IMR-90 (cell line): ENCODE measurements at regions not wholly inside any gene's neighbourhood (a gene's known extent, or its start where the extent isn't known, plus 50 kb on each side); places are given as distances from the start of the nearest gene placed in this dataset.

Experiments
- ATAC-seq: fragments of 200-7000 bp; cut with Tn5 transposase; 2 replicates; pipeline ENCODE4 v1.9.1; 2020; ENCODE audit warnings: low read depth, mild to moderate bottlenecking, moderate library complexity
- BruUV-seq: library from RNA; stranded (reverse); fragments of 400-500 nt; replicated peaks from 2 replicates; lab custom pipeline; 2021; lab: Mats Ljungman, UMichigan
- CTCF ChIA-PET: fragments of 300-600 bp; formaldehyde crosslinking; extraction: SDS; loops from one replicate; lab custom pipeline; 2021; ENCODE audit warnings: antibody characterized with exemption; lab: Yijun Ruan, JAX
- POLR2A ChIA-PET: fragments of 300-600 bp; sonication (Branson Sonifier 250); formaldehyde crosslinking; loops from one replicate; lab custom pipeline; 2022; ENCODE audit warnings: antibody characterized with exemption; ENCODE audit not compliant: unreplicated experiment; lab: Charles Lee
- DNase-seq: peaks from one replicate; pipeline ENCODE4 v3.0.0; 2013
- H2AFZ ChIP-seq: replicated peaks from 2 replicates; pipeline ENCODE3; 2013; ENCODE audit warnings: low read length, mild to moderate bottlenecking; ENCODE audit not compliant: poor library complexity
- H2AK5ac ChIP-seq: 2 replicates; pipeline ENCODE4 v1.6.1; 2013; ENCODE audit warnings: low read depth, low read length, inconsistent platforms
- H2AK9ac ChIP-seq: replicated peaks from 2 replicates; pipeline ENCODE3; 2013; ENCODE audit warnings: mild to moderate bottlenecking, low read depth, low read length, moderate library complexity; ENCODE audit not compliant: poor library complexity
- H2BK120ac ChIP-seq: 2 replicates; pipeline ENCODE4 v1.6.1; 2013; ENCODE audit warnings: low read depth, low read length, inconsistent platforms
- H2BK15ac ChIP-seq: 3 replicates; pipeline ENCODE4 v1.6.1; 2013; ENCODE audit warnings: low read depth, low read length, inconsistent platforms
- H2BK20ac ChIP-seq: 2 replicates; pipeline ENCODE4 v1.6.1; 2013; ENCODE audit warnings: low read depth, mild to moderate bottlenecking, inconsistent platforms, low read length, moderate library complexity
- H2BK5ac ChIP-seq: 2 replicates; pipeline ENCODE4 v1.6.1; 2013; ENCODE audit warnings: mild to moderate bottlenecking, low read depth, low read length, inconsistent platforms; ENCODE audit not compliant: poor library complexity, severe bottlenecking
- H3K14ac ChIP-seq: replicated peaks from 2 replicates; pipeline ENCODE4 v1.6.1; 2013; ENCODE audit warnings: low read depth, low read length, inconsistent platforms
- H3K18ac ChIP-seq: 2 replicates; pipeline ENCODE4 v1.6.1; 2013; ENCODE audit warnings: low read depth, low read length, control low read depth
- H3K23ac ChIP-seq: 2 replicates; pipeline ENCODE4 v1.6.1; 2013; ENCODE audit warnings: low read depth, low read length, inconsistent platforms
- H3K27ac ChIP-seq: 2 replicates; pipeline ENCODE4 v1.5.1; 2013; ENCODE audit warnings: mild to moderate bottlenecking, control low read depth, low read length; ENCODE audit not compliant: insufficient read depth
- H3K27me3 ChIP-seq: 2 replicates; pipeline ENCODE4 v1.6.1; 2013; ENCODE audit warnings: low read length; ENCODE audit not compliant: control insufficient read depth, insufficient read depth
- H3K36me3 ChIP-seq: 2 replicates; pipeline ENCODE4 v1.6.1; 2013; ENCODE audit warnings: low read length, mixed read lengths; ENCODE audit not compliant: control insufficient read depth, insufficient read depth
- H3K4ac ChIP-seq: 2 replicates; pipeline ENCODE4 v1.6.1; 2013; ENCODE audit warnings: low read depth, low read length, inconsistent platforms
- H3K4me1 ChIP-seq: 2 replicates; pipeline ENCODE4 v1.6.1; 2013; ENCODE audit warnings: low read length, mixed read lengths; ENCODE audit not compliant: control insufficient read depth, insufficient read depth
- H3K4me2 ChIP-seq: 2 replicates; pipeline ENCODE4 v1.6.1; 2013; ENCODE audit warnings: low read depth, mild to moderate bottlenecking, control low read depth, low read length, moderate library complexity
- H3K4me3 ChIP-seq: 2 replicates; pipeline ENCODE4 v1.5.1; 2013; ENCODE audit warnings: low read depth, mild to moderate bottlenecking, control low read depth, low read length, moderate library complexity; ENCODE audit not compliant: insufficient read depth
- H3K56ac ChIP-seq: 2 replicates; pipeline ENCODE4 v1.6.1; 2013; ENCODE audit warnings: low read length, inconsistent platforms; ENCODE audit not compliant: insufficient read depth; ENCODE audit errors: extremely low read depth
- H3K79me1 ChIP-seq, 2 experiments: 2 replicates each; pipeline ENCODE4 v1.6.1; 2013; ENCODE audit warnings: low read length in 2 of 2, inconsistent platforms in 1 of 2, low read depth in 1 of 2
- H3K9ac ChIP-seq: 2 replicates; pipeline ENCODE4 v1.6.1; 2013; ENCODE audit warnings: low read depth, low read length, control low read depth
- H3K9me1 ChIP-seq: 2 replicates; pipeline ENCODE4 v1.6.1; 2013; ENCODE audit warnings: low read length, inconsistent platforms; ENCODE audit not compliant: insufficient read depth
- H3K9me3 ChIP-seq: 2 replicates; pipeline ENCODE4 v1.6.1; 2013; ENCODE audit warnings: low read length; ENCODE audit not compliant: control insufficient read depth, insufficient read depth
- H4K20me1 ChIP-seq: 2 replicates; pipeline ENCODE4 v1.6.1; 2013; ENCODE audit warnings: low read length, inconsistent platforms; ENCODE audit not compliant: insufficient read depth
- H4K5ac ChIP-seq: 2 replicates; pipeline ENCODE4 v1.6.1; 2013; ENCODE audit warnings: mild to moderate bottlenecking, low read depth, low read length, control low read depth
- H4K8ac ChIP-seq, 2 experiments: 2 replicates each; pipeline ENCODE4 v1.6.1; 2013; ENCODE audit warnings: low read depth in 2 of 2, low read length in 2 of 2, control low read depth in 1 of 2, inconsistent platforms in 1 of 2
- H4K91ac ChIP-seq: 2 replicates; pipeline ENCODE4 v1.6.1; 2013; ENCODE audit warnings: low read depth, low read length, inconsistent platforms; ENCODE audit not compliant: insufficient read depth
- CHD1 ChIP-seq: IDR thresholded peaks from 2 replicates; pipeline ENCODE4 v1.6.1; 2012; ENCODE audit warnings: low read depth, low read length, improper control_type of control experiment
- ELK1 ChIP-seq: fragments of 150-350 bp; IDR thresholded peaks from 2 replicates; pipeline ENCODE4 v1.6.1; 2016; ENCODE audit warnings: low read depth, mild to moderate bottlenecking, low read length, moderate library complexity, borderline replicate concordance
- MAFK ChIP-seq: IDR thresholded peaks from 2 replicates; pipeline ENCODE4 v1.6.1; 2012; ENCODE audit warnings: low read depth, low read length, improper control_type of control experiment
- MAZ ChIP-seq: IDR thresholded peaks from 2 replicates; pipeline ENCODE4 v1.6.1; 2012; ENCODE audit warnings: low read depth, mild to moderate bottlenecking, low read length, improper control_type of control experiment, moderate library complexity, borderline replicate concordance
- MXI1 ChIP-seq: IDR thresholded peaks from 2 replicates; pipeline ENCODE4 v1.6.1; 2012; ENCODE audit warnings: low read depth, mild to moderate bottlenecking, low read length, moderate library complexity, borderline replicate concordance
- NFE2L2 ChIP-seq: fragments of 150-350 bp; IDR thresholded peaks from 2 replicates; pipeline ENCODE4 v1.6.1; 2016; ENCODE audit warnings: low read depth, mild to moderate bottlenecking, low read length
- POLR2A ChIP-seq: IDR thresholded peaks from 2 replicates; pipeline ENCODE4 v1.6.1; 2012; ENCODE audit warnings: mild to moderate bottlenecking, low read depth, low read length
- RAD21 ChIP-seq: IDR thresholded peaks from 2 replicates; pipeline ENCODE4 v1.6.1; 2012; ENCODE audit warnings: low read length, improper control_type of control experiment
- RCOR1 ChIP-seq: IDR thresholded peaks from 2 replicates; pipeline ENCODE4 v1.6.1; 2012; ENCODE audit warnings: mild to moderate bottlenecking, low read length, improper control_type of control experiment; ENCODE audit not compliant: insufficient replicate concordance
- SMC3 ChIP-seq: fragments of 150-350 bp; IDR thresholded peaks from 2 replicates; pipeline ENCODE4 v1.6.1; 2016; ENCODE audit warnings: low read depth, mild to moderate bottlenecking, antibody characterized with exemption, low read length, moderate library complexity
- USF2 ChIP-seq: fragments of 150-350 bp; IDR thresholded peaks from 2 replicates; pipeline ENCODE4 v1.6.1; 2017; ENCODE audit warnings: mild to moderate bottlenecking, antibody characterized with exemption, low read length, low read depth
- WGBS, 2 experiments: methylation state at CpG; one replicate each; pipeline versions ENCODE4 v1.1.5 to v1.1.7; 2013; ENCODE audit warnings: missing lambda C conversion rate in 2 of 2; ENCODE audit not compliant: insufficient read length in 1 of 2; ENCODE audit errors: extremely low coverage in 2 of 2; 5-methylcytosine and 5-hydroxymethylcytosine counted together
- dilution Hi-C: fragments of 300-500 bp; cut with HindIII; formaldehyde crosslinking; loops from one replicate; pipeline ENCODE4 v1.14.3; 2018; ENCODE audit warnings: low sequenced_read_pairs; ENCODE audit not compliant: unreplicated experiment
- in situ Hi-C: fragments of 300-500 bp; cut with MboI; formaldehyde crosslinking; loops from 3 replicates; pipeline ENCODE4 v1.14.3; 2019; ENCODE audit warnings: low sequenced_read_pairs, inconsistent platforms, mixed read lengths
- intact Hi-C: fragments of 100-400 bp; cut with micrococcal nuclease; formaldehyde crosslinking; loops from 2 replicates; pipeline ENCODE4 v1.10.0; 2022

DNA sequence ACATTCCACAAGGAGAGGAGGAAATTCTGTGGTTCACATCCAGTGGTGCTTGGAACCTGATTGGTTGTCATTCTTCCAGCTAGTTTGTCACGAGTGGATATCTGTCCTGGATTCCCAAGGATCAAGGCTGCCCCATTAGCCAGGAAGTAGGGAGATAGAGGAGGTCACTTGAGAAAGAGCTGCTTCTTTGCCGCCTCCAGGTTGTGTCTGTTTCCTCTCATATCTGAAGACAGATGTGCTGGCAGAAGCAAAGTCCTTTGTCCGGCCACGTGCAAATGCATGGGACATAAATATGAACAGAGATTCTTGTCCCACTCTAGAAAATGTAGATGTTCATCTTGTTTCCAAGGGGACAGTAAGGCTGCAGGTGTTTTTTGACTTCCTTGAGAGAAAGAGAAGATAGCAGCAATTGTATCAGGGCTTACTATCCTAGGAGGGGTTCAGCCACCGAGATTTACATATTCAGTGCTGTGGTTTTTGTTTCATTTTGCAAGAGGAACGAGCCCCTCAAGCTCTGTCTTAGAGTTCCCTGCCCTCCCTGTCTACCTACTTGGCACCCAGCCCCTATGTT, 174.4 kb downstream of the RPIA start:
- Histone ChIP-seq H2AFZ (no peak overlapping the region), H4K5ac (no peak overlapping the region), H4K91ac (no peak overlapping the region), H4K8ac (no peak overlapping the region), H3K9me1 (no peaks in the 10 kb centered on the region), H3K4me2 (no peak overlapping the region), H3K4me3 (no peak overlapping the region), H3K27ac (no peak overlapping the region), H3K9me3 (no peaks in the 10 kb centered on the region), H3K27me3 (0 out of 2 replicates have a peak, but pooled peaks cover 2% of the 10 kb centered on the region), H2AK9ac (no peak overlapping the region), H3K23ac (no peak overlapping the region), H3K4ac (no peak overlapping the region), H2BK15ac (no peak overlapping the region), H3K9ac (no peak overlapping the region), H3K4me1 (no peaks in the 10 kb centered on the region), H3K14ac (no peak overlapping the region), H3K36me3 (no peaks in the 10 kb centered on the region), H2BK5ac (no peak overlapping the region), H3K18ac (no peak overlapping the region), H2BK120ac (no peak overlapping the region), H4K20me1 (no peaks in the 10 kb centered on the region), H3K56ac (no peak overlapping the region), H2AK5ac (no peak overlapping the region), H2BK20ac (no peak overlapping the region), H3K79me1 (no peaks in the 10 kb centered on the region)
- TF ChIP-seq NFE2L2 (no peak), MAFK (no peak), USF2 (no peak), ELK1 (no peak), RCOR1 (no peak), RAD21 (no peak), MAZ (no peak), MXI1 (no peak), POLR2A (no peak), CHD1 (no peak), SMC3 (no peak)
- ATAC-seq (no peak), DNase-seq (no peak)
- in situ Hi-C loops (no loop called here), dilution Hi-C loops (no loop called here), intact Hi-C loops (no loop called here)
- 0% methylated on average over 2 of the region's 6 CpGs; no CpG with 5 or more reads in 1 of the 2 experiments for WGBS, 2 experiments
- CTCF ChIA-PET, result no interaction called here
- no TSS peak for BruUV-seq
- POLR2A ChIA-PET, result no interaction called here
